ENCODE measurements at regions not wholly inside any gene's neighbourhood (a gene's known extent, or its start where the extent isn't known, plus 50 kb on each side); places are given as distances from the start of the nearest gene placed in this dataset.

- no peaks in the 10 kb centered on the region for H3K36me3 ChIP-seq
- no peaks in the 10 kb centered on the region for H3K9me3 ChIP-seq
- no peak overlapping the region for H3K4me3 ChIP-seq
- DNase-seq (no peak), ATAC-seq (no peak)
- WGBS (ENCODE audit: insufficient coverage, low coverage, low lambda C conversion rate, missing lambda C conversion rate) = 82% methylated on average over 1 of the region's 1 CpG
- no peak overlapping the region for H3K27ac ChIP-seq
- no peaks in the 10 kb centered on the region for H3K27me3 ChIP-seq
- intact Hi-C loops (cut with DNase I) = no loop called here
- no peaks in the 10 kb centered on the region for H3K4me1 ChIP-seq
- TF ChIP-seq CTCF (IDR thresholded peaks at IDR 0.05) = no peak
- no peak for TF ChIP-seq POLR2A (IDR thresholded peaks at IDR 0.05)
Observed at GRCh38 chr16:80175011-80175410, 365.8 kb upstream of the DYNLRB2 start.

- ATAC-seq (peak in 1 of 4 donors; percentile 90), DNase-seq (no peak)
- TF ChIP-seq POLR2A (IDR thresholded peaks at IDR 0.05) (no peak), CTCF (IDR thresholded peaks at IDR 0.05) (no peak)
Observed at GRCh38 chr16:80174416-80174815, 366.4 kb upstream of the DYNLRB2 start.

GRCh38 chr16:80171746-80172145 lies 369.0 kb upstream of the DYNLRB2 start:
- no peak for ATAC-seq
- H3K36me3 ChIP-seq = no peaks in the 10 kb centered on the region
- H3K9me3 ChIP-seq = no peaks in the 10 kb centered on the region
- no peak for TF ChIP-seq POLR2A (IDR thresholded peaks at IDR 0.05)
- TF ChIP-seq CTCF (IDR thresholded peaks at IDR 0.05) = no peak
- no peak overlapping the region for H3K27ac ChIP-seq
- no peak overlapping the region for H3K4me3 ChIP-seq
- H3K27me3 ChIP-seq = no peaks in the 10 kb centered on the region
- no peaks in the 10 kb centered on the region for H3K4me1 ChIP-seq
- no peak for DNase-seq
- intact Hi-C loops (cut with DNase I) = no loop called here
- WGBS (ENCODE audit: insufficient coverage, low coverage, low lambda C conversion rate, missing lambda C conversion rate) = 40% methylated on average over 4 of the region's 4 CpGs

More at GRCh38 chr16:80174416-80174815, 366.4 kb upstream of the DYNLRB2 start:
- no peak overlapping the region for H3K27ac ChIP-seq
- H3K9me3 ChIP-seq = no peaks in the 10 kb centered on the region
- no peaks in the 10 kb centered on the region for H3K4me1 ChIP-seq
- intact Hi-C loops (cut with DNase I) = no loop called here
- 44% methylated on average over 2 of the region's 2 CpGs for WGBS (ENCODE audit: insufficient coverage, low coverage, low lambda C conversion rate, missing lambda C conversion rate)
- no peaks in the 10 kb centered on the region for H3K27me3 ChIP-seq
- no peaks in the 10 kb centered on the region for H3K36me3 ChIP-seq
- H3K4me3 ChIP-seq = no peak overlapping the region

- DNase-seq (no peak), ATAC-seq (no peak)
- Histone ChIP-seq H3K4me1 (no peaks in the 10 kb centered on the region), H3K4me3 (no peak overlapping the region), H3K27ac (no peak overlapping the region), H3K27me3 (no peaks in the 10 kb centered on the region), H3K9me3 (no peaks in the 10 kb centered on the region), H3K36me3 (no peaks in the 10 kb centered on the region)
- TF ChIP-seq CTCF (IDR thresholded peaks at IDR 0.05) (no peak), POLR2A (IDR thresholded peaks at IDR 0.05) (no peak)
- whole genome bisulfite sequencing (ENCODE audit: insufficient coverage, low coverage, low lambda C conversion rate, missing lambda C conversion rate) = 77% methylated on average over 4 of the region's 4 CpGs
- intact Hi-C loops (cut with DNase I) = no loop called here
Observed at GRCh38 chr16:80171199-80171598, 369.6 kb upstream of the DYNLRB2 start.

Measured in right lobe of liver (tissue), 6 donors.